GM12891 (cell line): ENCODE measurements at regions not wholly inside any gene's neighbourhood (a gene's known extent, or its start where the extent isn't known, plus 50 kb on each side); places are given as distances from the start of the nearest gene placed in this dataset.

Experiments used
- POLR2A ChIP-seq: IDR thresholded peaks from 2 replicates; pipeline ENCODE4 v1.6.1; 2011; ENCODE audit warnings: low read depth, low read length, control low read depth
- POLR2AphosphoS5 ChIP-seq: IDR thresholded peaks from 2 replicates; pipeline ENCODE4 v1.6.1; 2011; ENCODE audit warnings: low read depth, low read length, control low read depth
- TAF1 ChIP-seq: IDR thresholded peaks from 2 replicates; pipeline ENCODE4 v1.6.1; 2011; ENCODE audit warnings: low read depth, low read length, control low read depth

- TF ChIP-seq POLR2A: no peak
- TF ChIP-seq POLR2AphosphoS5: no peak
- TF ChIP-seq TAF1: no peak
Observed at GRCh38 chr3:150312018-150312657, 96.0 kb upstream of the TSC22D2 start.
